GM21447 (cell line): ENCODE measurements at regions not wholly inside any gene's neighbourhood (a gene's known extent, or its start where the extent isn't known, plus 50 kb on each side); places are given as distances from the start of the nearest gene placed in this dataset.
"Not testable (repeated sequence)": the region's sequence is repeated elsewhere in the genome, so short reads cannot be mapped to it uniquely, and the experiment has no call there.

Experiments
- ATAC-seq: cut with Tn5 transposase; IDR thresholded peaks from one replicate; pipeline ENCODE4 v1.9.1; 2021; ENCODE audit not compliant: unreplicated experiment

DNA sequence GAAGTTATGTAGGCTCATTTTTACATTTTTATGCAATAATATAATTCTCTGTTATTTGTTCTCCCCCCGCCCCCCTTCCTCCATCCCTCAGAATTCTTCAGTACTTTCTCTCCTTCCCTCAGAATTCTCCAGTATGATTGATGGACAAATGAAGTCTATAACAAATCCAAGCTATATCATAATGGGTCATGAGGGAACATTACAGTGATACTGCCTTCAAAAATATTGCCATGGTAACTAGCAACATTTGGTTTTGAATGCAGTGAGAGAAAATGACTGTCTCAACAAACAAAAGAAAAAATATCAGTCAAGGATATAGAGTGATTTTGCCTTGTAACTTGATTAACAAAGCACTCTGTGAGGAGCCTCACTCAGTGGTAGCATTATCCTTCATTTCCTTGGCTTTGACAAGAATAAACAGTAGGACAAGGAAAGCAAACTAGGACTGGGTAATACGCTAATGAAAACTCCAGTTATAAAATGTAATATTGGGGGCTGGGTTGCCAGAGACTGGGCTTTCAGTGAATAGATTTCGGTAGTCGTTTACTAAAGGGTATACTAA, 392.9 kb upstream of the CRIM1 start:
- no peak for ATAC-seq

DNA sequence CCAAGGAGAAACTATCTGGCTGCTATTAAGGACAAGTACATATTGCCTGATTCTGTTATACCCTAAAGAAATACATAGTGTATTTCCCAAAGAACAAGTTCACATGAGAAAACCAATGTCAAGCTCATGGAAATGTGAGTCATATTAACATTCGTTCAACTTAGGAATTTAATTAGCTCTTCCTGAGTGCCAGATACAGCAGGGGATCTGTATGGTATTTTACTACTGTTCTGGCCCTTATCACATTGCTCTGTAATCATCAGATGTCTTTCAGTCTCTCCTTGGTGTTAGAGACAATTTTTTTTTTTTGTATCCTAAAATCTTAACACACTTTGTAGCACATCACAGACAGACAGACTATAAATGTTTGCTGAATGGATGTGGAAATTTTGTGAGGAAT, 395.0 kb upstream of the CRIM1 start:
- no peak for ATAC-seq

DNA sequence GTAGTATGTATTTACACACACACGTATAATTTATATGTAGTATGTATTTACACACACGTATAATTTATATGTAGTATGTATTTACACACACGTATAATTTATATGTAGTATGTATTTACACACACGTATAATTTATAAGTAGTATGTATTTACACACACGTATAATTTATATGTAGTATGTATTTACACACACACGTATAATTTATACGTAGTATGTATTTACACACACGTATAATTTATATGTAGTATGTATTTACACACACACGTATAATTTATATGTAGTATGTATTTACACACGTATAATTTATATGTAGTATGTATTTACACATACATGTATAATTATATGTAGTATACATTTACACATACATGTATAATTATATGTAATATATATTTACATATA, 398.5 kb upstream of the CRIM1 start:
- ATAC-seq = not testable (repeated sequence)

DNA sequence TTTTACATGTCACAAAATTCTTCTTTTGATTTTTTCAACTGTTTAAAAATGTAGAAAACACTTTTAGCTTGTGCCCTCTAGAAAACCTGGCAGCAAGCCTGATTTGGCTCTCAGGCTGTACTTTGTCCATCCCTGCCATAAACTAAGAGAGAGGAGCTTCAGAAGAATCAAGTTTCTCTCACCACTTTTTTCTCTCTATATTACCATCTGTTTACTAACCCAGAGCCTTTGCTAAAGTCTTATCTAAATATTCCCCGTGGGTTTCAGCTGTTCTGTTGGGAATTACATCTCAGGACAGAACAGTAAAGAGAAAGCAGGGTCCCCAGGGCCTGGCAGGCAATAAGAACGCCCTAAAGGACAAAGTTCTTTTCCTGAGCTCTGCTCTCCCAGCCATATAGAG, 409.1 kb upstream of the CRIM1 start:
- ATAC-seq = no peak

DNA sequence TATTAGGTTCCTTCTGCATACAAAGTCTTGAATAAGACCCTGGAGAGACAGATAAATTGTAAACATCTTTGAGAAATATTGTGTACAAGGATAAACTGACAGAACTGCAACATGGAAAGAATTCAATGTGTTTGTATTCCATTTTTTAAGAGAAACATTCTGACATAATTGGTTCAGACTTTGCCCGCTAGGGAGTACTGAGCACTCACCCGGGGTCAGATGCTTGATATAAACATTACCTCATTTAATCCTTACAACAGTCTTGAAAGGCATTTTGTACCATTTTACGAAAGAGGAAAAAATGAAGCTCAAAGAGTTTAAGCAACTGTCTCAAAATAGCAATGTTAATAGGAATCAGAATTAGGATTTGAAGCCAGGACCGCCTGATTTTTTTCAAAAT, 416.7 kb upstream of the CRIM1 start:
- ATAC-seq = no peak

DNA sequence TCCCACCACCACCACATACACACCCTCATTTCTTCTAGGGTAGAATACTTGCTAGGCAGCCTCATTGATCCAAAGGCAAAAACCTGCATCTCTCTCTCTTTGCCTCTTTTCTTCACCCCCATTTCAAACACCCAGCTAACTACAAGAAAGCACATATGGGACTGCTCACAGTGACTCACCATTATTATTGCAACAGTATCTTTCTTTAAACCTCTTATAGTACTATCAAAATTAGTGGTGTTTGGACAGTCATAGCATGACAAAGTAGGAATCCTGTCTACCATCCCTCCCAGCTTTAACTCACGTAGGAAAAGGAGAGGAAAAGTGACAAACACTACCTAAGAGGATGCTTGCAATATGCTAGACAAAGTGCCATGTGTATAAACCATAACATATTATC, 422.5 kb upstream of the CRIM1 start:
- ATAC-seq = no peak

DNA sequence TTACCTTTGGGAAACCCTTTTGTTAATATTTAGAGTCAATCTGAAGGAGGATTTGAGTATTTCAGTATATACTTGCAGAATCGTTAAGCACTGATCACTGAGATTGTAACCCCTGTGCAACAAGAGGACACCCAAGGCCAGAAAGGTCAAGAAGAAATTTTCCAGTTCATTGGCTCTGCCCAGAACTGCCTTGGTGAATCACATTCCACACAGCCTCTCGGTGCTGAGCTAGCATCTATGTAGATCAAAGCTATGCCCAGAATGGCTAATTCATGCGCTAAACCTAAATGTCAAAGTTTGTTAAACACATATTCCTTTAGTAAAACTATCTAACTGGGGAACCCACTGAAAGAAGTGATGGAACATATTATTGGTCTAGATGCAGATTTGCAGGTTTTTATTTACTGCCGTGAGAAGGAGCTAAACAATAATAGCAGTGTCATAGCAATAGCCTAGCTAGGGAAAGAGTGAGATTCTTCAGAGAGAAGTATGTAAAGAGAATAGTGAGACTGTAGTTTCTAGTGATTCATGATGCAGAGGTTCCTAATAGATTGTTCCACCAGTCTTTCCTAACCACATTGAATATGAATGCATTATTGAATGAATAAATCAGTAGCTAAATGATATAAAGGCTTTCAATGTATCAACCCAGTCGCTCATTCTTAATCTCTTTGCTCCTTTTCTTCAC, 423.2 kb upstream of the CRIM1 start:
- ATAC-seq = no peak

DNA sequence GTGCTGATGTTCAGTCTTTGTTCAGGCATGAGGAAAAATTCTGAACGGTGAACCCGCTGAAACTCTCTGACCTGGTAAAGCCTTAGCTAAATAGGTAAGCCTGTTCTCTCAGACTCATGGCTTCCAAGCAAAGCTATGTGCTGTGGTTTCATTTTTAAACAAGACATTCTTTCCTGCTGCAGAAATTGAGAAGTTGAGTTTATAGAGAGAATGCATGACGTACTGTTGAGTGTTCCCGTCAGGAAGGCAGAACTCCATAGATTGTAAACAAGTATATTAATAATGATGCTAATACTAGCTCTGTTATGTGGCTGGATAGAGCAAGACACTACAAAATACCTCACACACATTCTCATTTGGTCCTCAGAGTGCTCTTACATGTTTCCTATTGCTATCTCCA, 424.0 kb upstream of the CRIM1 start:
- ATAC-seq = no peak

DNA sequence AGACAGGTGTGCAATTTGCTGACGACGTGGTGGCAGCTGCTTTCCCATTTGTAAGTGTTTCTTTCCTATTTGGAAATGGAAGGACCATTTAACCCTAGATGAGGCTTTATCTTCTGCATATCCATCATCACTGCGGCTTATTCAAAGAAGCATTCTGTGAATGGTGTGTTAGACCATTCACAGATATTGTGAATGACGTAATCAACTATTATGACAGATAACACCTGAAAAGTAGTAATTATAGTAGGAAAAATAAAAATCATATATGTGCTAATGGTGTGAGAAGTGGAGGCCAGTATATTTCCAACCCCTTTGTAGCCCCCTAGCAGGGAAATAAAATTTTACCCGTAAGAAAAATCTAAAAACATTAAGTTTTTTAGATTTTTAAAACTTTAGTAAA, 424.5 kb upstream of the CRIM1 start:
- no peak for ATAC-seq

DNA sequence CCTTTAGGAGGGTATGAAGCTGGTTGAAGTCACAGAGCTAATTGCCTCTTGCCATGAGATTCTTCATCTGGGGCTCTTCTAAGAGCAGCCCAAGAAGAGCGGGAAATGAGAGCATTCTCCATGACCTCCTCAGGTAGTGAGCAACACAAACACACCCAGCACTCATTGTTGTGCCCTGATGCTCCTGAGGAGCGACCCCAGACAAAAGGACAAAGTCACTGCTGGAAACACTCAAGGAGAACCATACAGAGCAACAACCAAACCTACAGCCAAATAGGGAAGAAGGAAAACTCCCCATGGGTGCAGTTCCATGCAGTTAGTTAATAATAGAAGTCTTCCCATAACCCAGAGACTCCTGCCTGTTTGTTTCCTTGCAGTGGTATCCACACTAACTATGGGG, 426.0 kb upstream of the CRIM1 start:
- no peak for ATAC-seq

DNA sequence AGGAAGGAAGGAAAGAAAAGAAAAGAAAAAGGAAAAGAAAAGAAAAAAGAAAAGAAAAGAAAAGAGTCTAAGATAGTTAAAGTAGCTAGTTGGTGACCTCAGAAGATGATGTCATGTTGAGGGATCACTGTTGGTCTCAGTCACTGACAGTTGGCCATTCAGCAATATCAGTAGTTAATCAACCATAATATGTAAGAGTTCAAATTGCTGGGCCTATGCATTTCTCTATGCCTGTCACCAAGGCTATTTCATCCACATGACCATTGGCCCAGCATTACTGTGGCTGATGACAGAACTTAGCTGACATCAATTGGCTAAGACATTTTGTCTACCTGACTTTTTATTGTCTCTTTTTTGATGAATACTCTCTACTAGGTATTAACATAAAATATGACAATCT, 435.5 kb upstream of the CRIM1 start:
- no peak for ATAC-seq

DNA sequence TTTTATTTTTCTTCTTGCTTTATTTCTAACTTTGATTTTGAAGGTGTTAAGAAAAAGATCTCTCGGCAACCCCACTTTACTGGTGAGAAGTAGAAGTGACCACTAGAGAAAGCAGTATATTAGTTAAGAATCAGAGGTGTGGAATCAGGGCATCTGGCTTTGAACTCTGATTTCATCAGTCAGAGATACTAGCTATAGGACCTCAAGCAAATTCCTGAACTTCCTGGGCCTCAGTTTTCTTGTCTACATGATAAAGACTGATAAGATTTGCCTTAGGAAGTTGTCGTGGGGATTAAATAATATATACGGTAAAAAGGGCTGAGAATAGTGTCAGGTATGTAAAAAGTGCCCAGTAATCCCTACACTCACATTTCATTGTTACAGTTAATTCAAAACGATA, 440.3 kb upstream of the CRIM1 start:
- no peak for ATAC-seq

DNA sequence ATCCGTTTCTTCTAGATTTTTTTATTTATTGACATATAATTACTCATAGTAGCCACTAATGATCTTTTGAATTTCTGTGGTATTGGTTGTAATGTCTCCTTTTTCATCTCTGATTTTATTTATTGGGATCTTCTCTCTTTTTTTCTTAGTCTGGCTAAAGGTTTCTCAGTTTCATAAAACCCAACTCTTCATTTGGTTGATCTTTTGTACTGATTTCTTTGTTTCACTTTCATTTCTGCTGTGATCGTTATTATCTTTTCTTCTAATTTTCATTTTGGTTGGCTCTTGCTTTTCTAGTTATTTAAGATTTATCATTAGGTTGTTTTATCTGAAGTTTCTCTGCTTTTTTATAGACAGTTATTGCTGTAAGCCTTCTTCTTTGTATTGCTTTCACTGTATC, 463.6 kb upstream of the CRIM1 start:
- no peak for ATAC-seq

DNA sequence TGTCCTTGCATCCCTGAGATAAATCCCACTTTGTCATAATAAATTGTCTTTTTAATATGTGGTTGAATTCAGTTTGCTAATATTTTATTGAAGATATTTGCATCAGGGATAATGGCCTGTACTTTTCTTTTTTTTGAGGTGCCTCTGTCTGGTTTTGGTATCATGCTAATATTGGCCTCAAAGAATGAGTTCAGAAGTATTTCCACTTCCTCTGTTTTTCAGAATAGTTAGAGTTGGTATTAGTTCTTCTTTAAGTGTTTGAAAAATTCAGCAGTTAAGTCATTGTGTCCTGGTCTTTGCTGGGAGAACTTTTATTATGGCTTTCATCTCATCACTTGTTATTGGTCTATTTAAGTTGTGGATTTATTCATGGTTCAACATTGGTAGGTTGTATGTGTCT, 464.1 kb upstream of the CRIM1 start:
- ATAC-seq = no peak

DNA sequence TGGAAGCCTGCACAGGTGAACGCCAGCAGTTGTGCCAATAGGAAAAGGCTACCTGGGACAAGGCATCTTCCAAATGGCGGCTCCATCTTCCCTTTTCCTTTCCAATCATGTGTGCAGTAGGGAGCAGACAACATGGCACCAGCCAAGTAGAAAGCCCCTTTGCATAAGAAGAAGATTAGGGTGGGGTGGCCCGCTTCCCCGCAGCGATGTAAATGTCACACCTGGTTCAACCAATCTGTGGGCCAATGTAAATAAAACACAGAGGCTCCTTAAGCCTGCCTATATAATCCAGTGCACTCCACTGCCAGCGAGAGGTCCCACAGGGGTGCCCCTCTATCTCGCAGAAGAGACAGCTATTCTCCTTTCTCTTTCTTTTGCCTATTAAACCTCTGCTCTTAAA, 468.4 kb upstream of the CRIM1 start:
- no peak for ATAC-seq

DNA sequence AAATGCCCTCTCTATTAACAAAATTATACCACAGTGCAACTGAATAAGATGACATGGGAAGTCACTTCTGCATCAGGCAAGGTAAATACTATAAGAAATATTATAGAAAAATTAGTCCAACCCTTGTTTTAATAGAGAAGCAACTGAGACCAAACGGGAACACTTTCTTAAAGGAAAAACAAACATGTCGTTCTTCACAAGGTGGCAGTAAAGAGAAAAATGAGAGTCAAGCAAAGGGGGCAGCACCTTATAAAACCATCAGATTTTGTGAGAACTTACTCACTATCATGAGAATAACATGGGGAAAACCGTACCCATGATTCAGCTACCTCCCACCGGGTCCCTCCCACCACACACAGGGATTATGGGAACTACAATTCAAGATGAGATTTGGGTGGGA, 481.7 kb upstream of the CRIM1 start:
- ATAC-seq = no peak

DNA sequence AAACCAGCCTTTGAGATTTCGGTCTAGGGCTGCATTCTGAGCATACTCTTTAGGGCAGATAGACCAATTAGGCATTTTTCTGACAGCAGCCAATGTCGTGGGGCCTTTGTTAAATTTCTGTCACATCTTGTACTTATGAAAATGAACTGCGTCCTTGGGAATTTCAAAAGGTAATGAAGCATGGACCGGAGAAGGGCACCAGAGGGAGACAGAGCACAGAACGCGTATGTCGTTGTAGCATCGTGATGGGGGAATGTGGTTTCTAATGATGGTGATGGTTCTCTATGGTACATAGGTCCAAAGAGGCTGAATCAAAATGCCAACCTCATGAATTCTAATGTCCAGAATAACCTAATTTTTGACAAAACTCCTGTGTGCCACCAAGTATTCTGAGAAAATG, 483.9 kb upstream of the CRIM1 start:
- ATAC-seq = no peak

DNA sequence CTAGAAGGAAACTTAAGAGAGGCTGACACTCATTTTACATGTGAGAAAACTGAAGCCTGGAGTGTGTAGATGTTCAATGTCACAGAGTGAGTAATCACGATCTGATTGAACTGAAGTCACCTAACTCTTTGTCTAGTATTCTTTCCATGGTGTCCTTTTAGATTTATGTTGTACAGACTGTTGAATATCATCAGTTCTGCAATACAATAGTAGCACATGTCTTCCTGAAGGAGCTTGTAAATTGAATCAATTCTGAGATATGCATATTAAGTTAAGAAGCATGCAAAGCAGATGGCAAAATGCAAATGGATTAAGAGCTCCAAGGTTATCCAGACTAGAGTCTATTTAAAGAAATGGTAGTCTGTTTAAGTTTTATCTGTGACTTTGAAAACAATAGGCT, 484.9 kb upstream of the CRIM1 start:
- ATAC-seq = no peak

DNA sequence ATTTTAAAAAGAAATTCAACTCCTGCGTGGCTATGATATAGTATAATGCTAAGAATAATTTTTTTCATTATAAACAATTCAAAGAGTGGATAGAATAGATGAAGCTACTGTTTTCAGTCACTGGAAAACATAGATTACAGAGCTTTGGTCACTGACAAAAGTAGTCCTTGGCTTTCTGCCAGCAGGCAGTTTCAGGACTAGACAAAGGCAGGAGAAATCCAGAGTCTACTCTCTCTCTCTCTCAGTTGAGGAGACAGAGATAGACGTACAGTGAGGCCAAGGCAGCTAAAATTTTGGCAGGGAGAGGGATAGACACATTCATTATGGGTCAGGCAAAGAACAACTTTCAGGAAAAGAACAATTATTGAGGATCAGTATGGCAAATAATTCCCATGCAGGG, 491.4 kb upstream of the CRIM1 start:
- ATAC-seq = no peak

DNA sequence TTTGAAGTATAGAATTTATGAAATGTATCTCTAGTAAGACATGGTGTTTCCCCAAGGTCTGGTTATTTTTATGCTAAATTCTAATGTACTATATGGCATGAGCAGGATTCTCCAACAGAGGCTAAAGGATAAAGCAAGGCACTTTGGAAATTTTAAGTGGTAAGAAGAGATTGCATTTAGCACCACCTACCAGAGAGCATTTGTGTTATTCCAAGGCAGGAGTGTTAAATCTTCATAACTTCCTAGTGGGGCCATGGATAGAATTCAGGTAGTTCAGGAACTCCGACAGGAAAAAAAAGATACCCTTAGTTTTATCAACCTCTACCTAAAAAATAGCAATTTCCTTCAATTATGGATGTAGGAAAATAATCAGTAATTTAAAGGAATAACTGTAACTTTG, 497.4 kb upstream of the CRIM1 start:
- ATAC-seq = no peak

DNA sequence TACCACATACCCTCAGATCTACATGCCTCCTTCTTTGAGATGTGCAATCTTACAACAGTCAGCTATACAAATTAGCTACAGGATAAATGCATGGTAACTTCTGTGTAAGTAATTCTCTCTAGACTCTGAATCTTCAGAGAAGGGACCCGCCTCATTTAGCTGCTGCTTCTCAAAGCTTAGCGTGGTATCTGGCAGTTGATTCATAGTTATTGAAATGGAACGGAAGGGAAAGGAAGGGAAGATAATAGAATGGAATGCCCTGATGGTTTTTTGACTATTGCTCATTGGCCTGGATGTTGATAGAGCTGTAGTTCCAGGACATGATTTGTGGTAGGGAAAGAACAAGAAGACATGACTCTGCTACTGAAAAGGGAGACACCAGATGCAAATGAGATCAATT, 498.1 kb upstream of the CRIM1 start:
- no peak for ATAC-seq

DNA sequence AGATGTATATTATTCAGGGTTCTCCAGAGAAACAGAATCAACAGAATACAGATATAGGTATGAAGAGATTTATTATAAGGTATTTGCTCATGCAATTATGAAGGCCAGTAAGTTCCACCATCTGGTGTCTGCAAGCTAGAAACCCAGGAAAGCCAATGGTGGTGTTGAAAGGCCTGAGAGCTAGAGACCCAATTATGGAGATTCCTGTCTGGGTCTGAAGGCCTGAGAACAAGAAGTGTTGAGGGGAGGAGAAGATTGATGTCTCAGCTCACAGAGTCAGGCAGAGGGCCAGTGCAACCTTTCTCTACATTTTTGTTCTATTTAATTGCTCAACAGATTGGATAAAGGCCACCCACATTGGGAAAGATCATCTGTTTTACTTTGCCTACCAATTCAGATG, 524.2 kb upstream of the CRIM1 start:
- no peak for ATAC-seq

DNA sequence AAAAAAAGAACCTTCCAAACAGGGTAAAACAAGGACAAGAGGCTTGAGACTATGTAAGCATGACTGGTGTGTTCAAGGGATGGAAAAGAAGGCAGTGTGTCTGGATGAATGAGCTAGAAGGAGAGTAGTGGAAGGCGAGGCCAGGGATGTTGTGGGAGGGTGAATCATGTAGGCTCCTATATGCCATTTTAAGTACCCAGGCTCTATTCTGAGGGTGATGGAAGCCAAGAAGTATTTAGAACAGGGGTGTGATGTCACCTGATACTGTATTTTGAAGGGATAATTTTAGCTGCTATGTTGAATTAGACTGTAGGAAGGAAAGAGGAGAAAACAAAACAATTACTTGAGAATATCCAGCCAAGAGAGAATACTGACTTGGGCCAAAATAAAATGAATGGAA, 524.7 kb upstream of the CRIM1 start:
- ATAC-seq = no peak
